Activated CD4-positive, alpha-beta T cell treated with anti-CD3 and anti-CD28 coated beads, Interleukin-2, amount 10 ng/mL, durations not matched to agents 7 days and 5 days (primary cell): ENCODE measurements at regions not wholly inside any gene's neighbourhood (a gene's known extent, or its start where the extent isn't known, plus 50 kb on each side); places are given as distances from the start of the nearest gene placed in this dataset.
A peak's percentile ranks its signal among the peaks of the same experiment; 100 is the strongest.
"Not testable (repeated sequence)": the region's sequence is repeated elsewhere in the genome, so short reads cannot be mapped to it uniquely, and the experiment has no call there.

ENCODE experiments used
- CTCF ChIA-PET: fragments of 350-600 bp; sonication (Branson Sonifier 250); formaldehyde crosslinking; loops from one replicate; lab custom pipeline; 2021; ENCODE audit warnings: antibody characterized with exemption; lab: Charles Lee
- POLR2A ChIA-PET: fragments of 350-600 bp; sonication (Branson Sonifier 250); formaldehyde crosslinking; loops from one replicate; lab custom pipeline; 2021; ENCODE audit warnings: antibody characterized with exemption; lab: Charles Lee
- DNase-seq: peaks from one replicate; pipeline ENCODE4 v3.0.0-alpha.2; 2020
- H3K27ac Mint-ChIP-seq: one replicate; pipeline ENCODE4 v1.8.0; 2021; ENCODE audit warnings: mild to moderate bottlenecking, moderate library complexity, mixed read lengths
- H3K27me3 Mint-ChIP-seq: one replicate; pipeline ENCODE4 v1.8.0; 2021; ENCODE audit warnings: mixed read lengths
- H3K36me3 Mint-ChIP-seq: one replicate; pipeline ENCODE4 v1.8.0; 2021; ENCODE audit warnings: low read depth, mixed read lengths
- H3K4me1 Mint-ChIP-seq: one replicate; pipeline ENCODE4 v1.8.0; 2021; ENCODE audit warnings: mixed read lengths
- H3K4me3 Mint-ChIP-seq: one replicate; pipeline ENCODE4 v1.8.0; 2021; ENCODE audit warnings: mild to moderate bottlenecking, moderate library complexity, mixed read lengths
- H3K9me3 Mint-ChIP-seq: one replicate; pipeline ENCODE4 v1.8.0; 2021; ENCODE audit warnings: mixed read lengths

- Mint-ChIP-seq H3K9me3 (peaks cover 32% of the 10 kb centered on the region), H3K27ac (no peak overlapping the region), H3K27me3 (no peaks in the 10 kb centered on the region), H3K4me1 (peaks cover 7% of the 10 kb centered on the region), H3K36me3 (peaks cover 59% of the 10 kb centered on the region), H3K4me3 (no peak overlapping the region)
- DNase-seq = no peak
- POLR2A ChIA-PET = no interaction called here
- CTCF ChIA-PET = interaction anchor here (1.1 to 1.4 kb wide), 4 partner anchors 8 to 98 kb away, joined by 3 to 4 read pairs (median 4); no protein-coding TSS in a partner anchor
Observed at GRCh38 chr3:18527691-18528090, 102.6 kb upstream of the SATB1 start.

- H3K36me3 Mint-ChIP-seq = peaks cover 56% of the 10 kb centered on the region
- POLR2A ChIA-PET = no interaction called here
Observed at GRCh38 chr3:18526667-18527066, 101.5 kb upstream of the SATB1 start.

DNA sequence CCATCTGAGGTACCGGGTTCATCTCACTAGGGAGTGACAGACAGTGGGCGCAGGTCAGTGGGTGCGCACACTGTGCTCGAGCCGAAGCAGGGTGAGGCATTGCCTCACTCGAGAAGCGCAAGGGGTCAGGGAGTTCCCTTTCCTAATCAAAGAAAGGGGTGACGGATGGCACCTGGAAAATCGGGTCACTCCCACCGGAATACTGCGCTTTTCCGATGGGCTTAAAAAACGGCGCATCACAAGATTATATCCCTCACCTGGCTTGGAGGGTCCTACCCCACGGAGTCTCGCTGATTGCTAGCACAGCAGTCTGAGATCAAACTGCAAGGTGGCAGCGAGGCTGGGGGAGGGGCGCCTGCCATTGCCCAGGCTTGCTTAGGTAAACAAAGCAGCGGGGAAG lies 91.0 kb upstream of the SATB1 start:
- H3K9me3 Mint-ChIP-seq, H3K27ac Mint-ChIP-seq, H3K4me3 Mint-ChIP-seq, POLR2A ChIA-PET, CTCF ChIA-PET, DNase-seq, H3K27me3 Mint-ChIP-seq: not testable (repeated sequence)
- Mint-ChIP-seq H3K4me1 (peaks cover 13% of the 10 kb centered on the region), H3K36me3 (peaks cover 22% of the 10 kb centered on the region)

More at GRCh38 chr3:18526667-18527066, 101.5 kb upstream of the SATB1 start:
- Mint-ChIP-seq H3K4me1 (peaks cover 7% of the 10 kb centered on the region), H3K4me3 (no peak overlapping the region), H3K27ac (no peak overlapping the region), H3K27me3 (no peaks in the 10 kb centered on the region), H3K9me3 (peaks cover 32% of the 10 kb centered on the region)
- DNase-seq = no peak
- CTCF ChIA-PET = interaction anchor here (1.4 kb wide), 1 partner anchor 29 kb away, joined by 4 read pairs; no protein-coding TSS in a partner anchor

DNA sequence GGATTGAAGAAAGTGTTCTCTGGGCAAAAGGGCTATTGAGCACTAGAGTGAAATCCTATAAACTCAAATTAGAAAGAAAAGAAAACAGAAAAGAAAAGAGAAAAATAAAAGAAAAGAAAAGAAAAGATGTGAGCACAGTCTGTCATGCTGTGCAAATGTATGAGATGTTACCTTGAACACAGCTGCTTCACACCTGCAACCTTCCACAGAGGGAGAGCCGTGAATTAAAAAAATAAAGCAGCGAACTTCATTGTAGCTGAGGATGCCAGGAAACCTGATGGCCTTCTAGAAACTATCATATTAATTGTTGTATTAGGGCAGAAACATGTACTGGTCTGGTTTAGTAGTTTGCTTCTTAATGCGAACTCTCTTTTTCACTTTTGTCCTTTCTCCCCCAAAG lies 88.0 kb upstream of the SATB1 start:
- H3K36me3 Mint-ChIP-seq = peaks cover 33% of the 10 kb centered on the region
- peaks cover 17% of the 10 kb centered on the region for H3K9me3 Mint-ChIP-seq
- POLR2A ChIA-PET = no interaction called here
- peaks cover 22% of the 10 kb centered on the region for H3K4me1 Mint-ChIP-seq
- H3K27ac Mint-ChIP-seq = no peak overlapping the region
- H3K27me3 Mint-ChIP-seq = no peaks in the 10 kb centered on the region
- no peak overlapping the region for H3K4me3 Mint-ChIP-seq
- no peak for DNase-seq
- CTCF ChIA-PET = no interaction called here

- peaks cover 37% of the 10 kb centered on the region for H3K36me3 Mint-ChIP-seq
- CTCF ChIA-PET = interaction anchor here (1.9 kb wide), 1 partner anchor 246 kb away, joined by 6 read pairs; no protein-coding TSS in a partner anchor
Observed at GRCh38 chr3:18512007-18512406, 86.9 kb upstream of the SATB1 start.

DNA sequence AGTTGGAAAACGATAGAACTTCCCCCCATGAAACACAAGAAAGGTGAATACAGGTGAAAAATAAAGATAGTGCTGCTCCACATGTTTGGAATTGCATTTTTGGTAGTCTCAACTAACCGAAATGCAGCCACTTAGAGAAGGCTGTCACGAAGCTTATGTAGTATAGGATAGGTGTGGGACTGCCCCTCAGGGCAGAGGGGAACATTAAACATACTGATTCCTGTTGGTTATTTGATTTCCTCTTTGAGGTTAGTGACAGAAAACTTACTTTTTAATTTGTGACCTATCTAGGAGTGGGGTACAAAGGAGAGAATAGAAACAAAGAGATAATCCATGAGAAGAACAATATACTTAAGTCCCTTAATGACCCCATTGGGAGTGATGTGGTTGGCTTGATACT lies 85.8 kb upstream of the SATB1 start:
- ChIA-PET POLR2A (no interaction called here), CTCF (interaction anchor here (1.9 kb wide), 1 partner anchor 247 kb away, joined by 6 read pairs; no protein-coding TSS in a partner anchor)
- Mint-ChIP-seq H3K27me3 (no peaks in the 10 kb centered on the region), H3K36me3 (peaks cover 42% of the 10 kb centered on the region), H3K9me3 (peaks cover 17% of the 10 kb centered on the region), H3K4me3 (no peak overlapping the region), H3K4me1 (peaks cover 22% of the 10 kb centered on the region), H3K27ac (no peak overlapping the region)
- no peak for DNase-seq

More at GRCh38 chr3:18512007-18512406, 86.9 kb upstream of the SATB1 start:
- H3K4me1 Mint-ChIP-seq = peaks cover 22% of the 10 kb centered on the region
- peaks cover 17% of the 10 kb centered on the region for H3K9me3 Mint-ChIP-seq
- DNase-seq = no peak
- POLR2A ChIA-PET = no interaction called here
- no peak overlapping the region for H3K27ac Mint-ChIP-seq
- H3K4me3 Mint-ChIP-seq = no peak overlapping the region
- H3K27me3 Mint-ChIP-seq = no peaks in the 10 kb centered on the region

GRCh38 chr3:18507333-18507732 lies 82.2 kb upstream of the SATB1 start:
- H3K4me3 Mint-ChIP-seq = no peak overlapping the region
- H3K9me3 Mint-ChIP-seq = peaks cover 17% of the 10 kb centered on the region
- no peak for DNase-seq
- no peaks in the 10 kb centered on the region for H3K27me3 Mint-ChIP-seq
- H3K27ac Mint-ChIP-seq = no peak overlapping the region
- H3K4me1 Mint-ChIP-seq = peaks cover 20% of the 10 kb centered on the region
- POLR2A ChIA-PET = no interaction called here
- H3K36me3 Mint-ChIP-seq = peaks cover 41% of the 10 kb centered on the region
- CTCF ChIA-PET = no interaction called here

DNA sequence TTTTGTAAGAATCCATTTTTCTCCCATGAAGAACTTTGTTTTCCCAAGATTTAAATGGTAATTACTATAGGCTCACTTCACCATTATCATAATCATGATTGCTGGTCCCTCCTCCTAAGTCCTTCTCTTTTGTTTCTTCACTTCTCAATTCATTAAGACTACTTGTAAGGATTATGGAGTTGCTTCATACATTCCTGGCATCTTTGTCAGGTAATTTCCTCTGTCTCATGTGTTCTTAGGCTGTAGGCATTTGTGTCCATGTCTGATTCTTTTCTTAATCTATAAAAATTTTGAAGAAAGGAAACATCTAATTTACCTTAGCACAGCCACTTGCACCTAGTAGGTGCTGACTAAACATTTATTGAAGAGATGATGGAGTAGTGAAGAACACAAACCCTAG lies 79.9 kb upstream of the SATB1 start:
- peaks cover 16% of the 10 kb centered on the region for H3K4me1 Mint-ChIP-seq
- ChIA-PET CTCF (no interaction called here), POLR2A (no interaction called here)
- DNase-seq = no peak
- no peaks in the 10 kb centered on the region for H3K27me3 Mint-ChIP-seq
- H3K4me3 Mint-ChIP-seq = no peak overlapping the region
- no peak overlapping the region for H3K27ac Mint-ChIP-seq
- peaks cover 17% of the 10 kb centered on the region for H3K9me3 Mint-ChIP-seq
- H3K36me3 Mint-ChIP-seq = peaks cover 45% of the 10 kb centered on the region

DNA sequence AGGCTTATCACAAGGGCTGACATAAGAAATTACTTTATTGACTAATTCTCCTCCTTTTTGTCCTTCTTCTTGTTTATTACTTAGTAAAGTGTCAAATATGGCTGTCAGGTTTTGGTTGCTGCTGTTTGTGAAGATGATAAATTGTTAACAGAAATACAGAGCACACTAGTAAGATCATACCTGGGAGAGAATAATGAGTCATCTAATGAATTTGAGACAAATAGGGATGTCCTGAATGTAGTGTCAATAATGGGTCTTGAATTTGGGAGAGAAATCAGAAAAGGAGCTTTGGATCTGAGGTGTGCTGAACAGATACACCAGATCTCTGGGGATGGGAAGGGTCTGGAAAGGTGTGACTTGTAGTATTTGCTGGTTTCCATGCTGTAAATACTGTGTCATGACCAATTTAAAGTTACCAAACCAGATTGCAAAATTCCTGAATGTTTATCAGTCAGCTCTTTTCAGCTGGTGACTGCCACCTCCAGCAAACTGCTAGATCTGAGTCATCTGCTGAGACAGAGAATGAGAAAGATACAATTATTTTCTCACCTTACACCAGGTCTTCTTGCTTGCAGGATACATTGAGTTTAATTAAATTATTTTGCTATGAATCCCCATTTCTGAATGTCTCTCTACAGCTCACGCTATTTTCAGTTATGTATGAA lies 76.7 kb upstream of the SATB1 start:
- CTCF ChIA-PET = interaction anchor here (0.9 to 1.4 kb wide), 3 partner anchors 10 to 123 kb away, joined by 3 read pairs; no protein-coding TSS in a partner anchor
- no peak for DNase-seq
- Mint-ChIP-seq H3K9me3 (peaks cover 12% of the 10 kb centered on the region), H3K4me1 (peaks cover 38% of the 10 kb centered on the region), H3K27ac (no peak overlapping the region), H3K27me3 (no peaks in the 10 kb centered on the region), H3K4me3 (no peak overlapping the region), H3K36me3 (peaks cover 59% of the 10 kb centered on the region)
- POLR2A ChIA-PET = no interaction called here

GRCh38 chr3:18500322-18500721 lies 75.2 kb upstream of the SATB1 start:
- Mint-ChIP-seq H3K27me3 (no peaks in the 10 kb centered on the region), H3K27ac (no peak overlapping the region), H3K4me3 (no peak overlapping the region), H3K4me1 (peaks cover 38% of the 10 kb centered on the region), H3K9me3 (peaks cover 11% of the 10 kb centered on the region), H3K36me3 (peaks cover 60% of the 10 kb centered on the region)
- ChIA-PET CTCF (interaction anchor here (1.0 kb wide), 1 partner anchor 14 kb away, joined by 3 read pairs; no protein-coding TSS in a partner anchor), POLR2A (no interaction called here)
- no peak for DNase-seq

DNA sequence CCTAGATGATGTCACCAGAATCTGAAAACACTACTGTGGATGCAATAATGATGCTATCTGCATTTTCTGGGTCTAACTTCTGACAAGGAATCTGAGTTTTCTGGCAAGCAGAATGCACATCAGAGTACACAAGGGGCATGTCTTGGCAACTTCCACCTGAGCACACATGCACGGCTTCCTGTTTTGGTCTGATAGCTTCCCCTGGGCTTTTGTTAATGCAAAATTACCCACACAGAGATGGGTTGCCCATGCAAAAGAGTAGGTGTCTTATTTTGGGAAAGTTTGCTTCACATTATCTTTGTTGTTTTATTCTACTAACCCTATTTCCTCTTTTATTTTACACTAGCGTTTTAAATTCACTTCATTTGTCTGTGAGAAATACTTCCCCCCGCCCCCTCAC lies 74.2 kb upstream of the SATB1 start:
- Mint-ChIP-seq H3K4me1 (peaks cover 38% of the 10 kb centered on the region), H3K36me3 (peaks cover 63% of the 10 kb centered on the region), H3K9me3 (peaks cover 13% of the 10 kb centered on the region), H3K4me3 (peak overlapping the region; percentile 15), H3K27me3 (no peaks in the 10 kb centered on the region), H3K27ac (peak overlapping the region; percentile 88)
- ChIA-PET CTCF (no interaction called here), POLR2A (interaction anchor here (0.6 kb wide), 1 partner anchor 949 kb away, joined by 3 read pairs; no protein-coding TSS in a partner anchor)
- DNase-seq = peak; percentile 37

- Mint-ChIP-seq H3K27ac (no peak overlapping the region), H3K4me1 (peaks cover 37% of the 10 kb centered on the region), H3K9me3 (peaks cover 26% of the 10 kb centered on the region), H3K36me3 (peaks cover 70% of the 10 kb centered on the region), H3K27me3 (no peaks in the 10 kb centered on the region), H3K4me3 (no peak overlapping the region)
- no peak for DNase-seq
- ChIA-PET POLR2A (interaction anchor here (0.6 kb wide), 1 partner anchor 50 kb away, joined by 3 read pairs; no protein-coding TSS in a partner anchor), CTCF (interaction anchor here (1.8 kb wide), 1 partner anchor 14 kb away, joined by 7 read pairs; no protein-coding TSS in a partner anchor)
Observed at GRCh38 chr3:18494251-18494650, 69.1 kb upstream of the SATB1 start.

- ChIA-PET POLR2A (no interaction called here), CTCF (interaction anchor here (0.7 kb wide), 1 partner anchor 44 kb away, joined by 3 read pairs; no protein-coding TSS in a partner anchor)
- Mint-ChIP-seq H3K4me1 (peaks cover 29% of the 10 kb centered on the region), H3K4me3 (no peak overlapping the region), H3K27me3 (no peaks in the 10 kb centered on the region), H3K9me3 (peaks cover 32% of the 10 kb centered on the region), H3K36me3 (peaks cover 56% of the 10 kb centered on the region), H3K27ac (peak overlapping the region; percentile 79)
- DNase-seq = peak; percentile 43
Observed at GRCh38 chr3:18489939-18490338, 64.8 kb upstream of the SATB1 start.
